IMR-90 (cell line): ENCODE measurements at regions not wholly inside any gene's neighbourhood (a gene's known extent, or its start where the extent isn't known, plus 50 kb on each side); places are given as distances from the start of the nearest gene placed in this dataset.

Source experiments
- ATAC-seq: fragments of 200-7000 bp; cut with Tn5 transposase; 2 replicates; pipeline ENCODE4 v1.9.1; 2020; ENCODE audit warnings: low read depth, mild to moderate bottlenecking, moderate library complexity
- BruUV-seq: library from RNA; stranded (reverse); fragments of 400-500 nt; replicated peaks from 2 replicates; lab custom pipeline; 2021; lab: Mats Ljungman, UMichigan
- CTCF ChIA-PET: fragments of 300-600 bp; formaldehyde crosslinking; extraction: SDS; loops from one replicate; lab custom pipeline; 2021; ENCODE audit warnings: antibody characterized with exemption; lab: Yijun Ruan, JAX
- POLR2A ChIA-PET: fragments of 300-600 bp; sonication (Branson Sonifier 250); formaldehyde crosslinking; loops from one replicate; lab custom pipeline; 2022; ENCODE audit warnings: antibody characterized with exemption; ENCODE audit not compliant: unreplicated experiment; lab: Charles Lee
- DNase-seq: peaks from one replicate; pipeline ENCODE4 v3.0.0; 2013
- H2AFZ ChIP-seq: replicated peaks from 2 replicates; pipeline ENCODE3; 2013; ENCODE audit warnings: low read length, mild to moderate bottlenecking; ENCODE audit not compliant: poor library complexity
- H2AK5ac ChIP-seq: 2 replicates; pipeline ENCODE4 v1.6.1; 2013; ENCODE audit warnings: low read depth, low read length, inconsistent platforms
- H2AK9ac ChIP-seq: replicated peaks from 2 replicates; pipeline ENCODE3; 2013; ENCODE audit warnings: mild to moderate bottlenecking, low read depth, low read length, moderate library complexity; ENCODE audit not compliant: poor library complexity
- H2BK120ac ChIP-seq: 2 replicates; pipeline ENCODE4 v1.6.1; 2013; ENCODE audit warnings: low read depth, low read length, inconsistent platforms
- H2BK15ac ChIP-seq: 3 replicates; pipeline ENCODE4 v1.6.1; 2013; ENCODE audit warnings: low read depth, low read length, inconsistent platforms
- H2BK20ac ChIP-seq: 2 replicates; pipeline ENCODE4 v1.6.1; 2013; ENCODE audit warnings: low read depth, mild to moderate bottlenecking, inconsistent platforms, low read length, moderate library complexity
- H2BK5ac ChIP-seq: 2 replicates; pipeline ENCODE4 v1.6.1; 2013; ENCODE audit warnings: mild to moderate bottlenecking, low read depth, low read length, inconsistent platforms; ENCODE audit not compliant: poor library complexity, severe bottlenecking
- H3K14ac ChIP-seq: replicated peaks from 2 replicates; pipeline ENCODE4 v1.6.1; 2013; ENCODE audit warnings: low read depth, low read length, inconsistent platforms
- H3K18ac ChIP-seq: 2 replicates; pipeline ENCODE4 v1.6.1; 2013; ENCODE audit warnings: low read depth, low read length, control low read depth
- H3K23ac ChIP-seq: 2 replicates; pipeline ENCODE4 v1.6.1; 2013; ENCODE audit warnings: low read depth, low read length, inconsistent platforms
- H3K27ac ChIP-seq: 2 replicates; pipeline ENCODE4 v1.5.1; 2013; ENCODE audit warnings: mild to moderate bottlenecking, control low read depth, low read length; ENCODE audit not compliant: insufficient read depth
- H3K27me3 ChIP-seq: 2 replicates; pipeline ENCODE4 v1.6.1; 2013; ENCODE audit warnings: low read length; ENCODE audit not compliant: control insufficient read depth, insufficient read depth
- H3K36me3 ChIP-seq: 2 replicates; pipeline ENCODE4 v1.6.1; 2013; ENCODE audit warnings: low read length, mixed read lengths; ENCODE audit not compliant: control insufficient read depth, insufficient read depth
- H3K4ac ChIP-seq: 2 replicates; pipeline ENCODE4 v1.6.1; 2013; ENCODE audit warnings: low read depth, low read length, inconsistent platforms
- H3K4me1 ChIP-seq: 2 replicates; pipeline ENCODE4 v1.6.1; 2013; ENCODE audit warnings: low read length, mixed read lengths; ENCODE audit not compliant: control insufficient read depth, insufficient read depth
- H3K4me2 ChIP-seq: 2 replicates; pipeline ENCODE4 v1.6.1; 2013; ENCODE audit warnings: low read depth, mild to moderate bottlenecking, control low read depth, low read length, moderate library complexity
- H3K4me3 ChIP-seq: 2 replicates; pipeline ENCODE4 v1.5.1; 2013; ENCODE audit warnings: low read depth, mild to moderate bottlenecking, control low read depth, low read length, moderate library complexity; ENCODE audit not compliant: insufficient read depth
- H3K56ac ChIP-seq: 2 replicates; pipeline ENCODE4 v1.6.1; 2013; ENCODE audit warnings: low read length, inconsistent platforms; ENCODE audit not compliant: insufficient read depth; ENCODE audit errors: extremely low read depth
- H3K79me1 ChIP-seq, 2 experiments: 2 replicates each; pipeline ENCODE4 v1.6.1; 2013; ENCODE audit warnings: low read length in 2 of 2, inconsistent platforms in 1 of 2, low read depth in 1 of 2
- H3K9ac ChIP-seq: 2 replicates; pipeline ENCODE4 v1.6.1; 2013; ENCODE audit warnings: low read depth, low read length, control low read depth
- H3K9me1 ChIP-seq: 2 replicates; pipeline ENCODE4 v1.6.1; 2013; ENCODE audit warnings: low read length, inconsistent platforms; ENCODE audit not compliant: insufficient read depth
- H3K9me3 ChIP-seq: 2 replicates; pipeline ENCODE4 v1.6.1; 2013; ENCODE audit warnings: low read length; ENCODE audit not compliant: control insufficient read depth, insufficient read depth
- H4K20me1 ChIP-seq: 2 replicates; pipeline ENCODE4 v1.6.1; 2013; ENCODE audit warnings: low read length, inconsistent platforms; ENCODE audit not compliant: insufficient read depth
- H4K5ac ChIP-seq: 2 replicates; pipeline ENCODE4 v1.6.1; 2013; ENCODE audit warnings: mild to moderate bottlenecking, low read depth, low read length, control low read depth
- H4K8ac ChIP-seq, 2 experiments: 2 replicates each; pipeline ENCODE4 v1.6.1; 2013; ENCODE audit warnings: low read depth in 2 of 2, low read length in 2 of 2, control low read depth in 1 of 2, inconsistent platforms in 1 of 2
- H4K91ac ChIP-seq: 2 replicates; pipeline ENCODE4 v1.6.1; 2013; ENCODE audit warnings: low read depth, low read length, inconsistent platforms; ENCODE audit not compliant: insufficient read depth
- BHLHE40 ChIP-seq: fragments of 150-350 bp; IDR thresholded peaks from 2 replicates; pipeline ENCODE4 v1.6.1; 2016; ENCODE audit warnings: mild to moderate bottlenecking, low read depth, low read length
- CEBPB ChIP-seq: IDR thresholded peaks from 2 replicates; pipeline ENCODE4 v1.6.1; 2012; ENCODE audit warnings: low read depth, low read length, improper control_type of control experiment
- CHD1 ChIP-seq: IDR thresholded peaks from 2 replicates; pipeline ENCODE4 v1.6.1; 2012; ENCODE audit warnings: low read depth, low read length, improper control_type of control experiment
- CTCF ChIP-seq: conservative IDR thresholded peaks from 2 replicates; pipeline ENCODE4 v1.5.1; 2012; ENCODE audit warnings: mild to moderate bottlenecking, low read depth, low read length, improper control_type of control experiment
- ELK1 ChIP-seq: fragments of 150-350 bp; IDR thresholded peaks from 2 replicates; pipeline ENCODE4 v1.6.1; 2016; ENCODE audit warnings: low read depth, mild to moderate bottlenecking, low read length, moderate library complexity, borderline replicate concordance
- FOS ChIP-seq: fragments of 150-350 bp; IDR thresholded peaks from 2 replicates; pipeline ENCODE4 v1.6.1; 2016; ENCODE audit warnings: low read depth, low read length
- MAFK ChIP-seq: IDR thresholded peaks from 2 replicates; pipeline ENCODE4 v1.6.1; 2012; ENCODE audit warnings: low read depth, low read length, improper control_type of control experiment
- MAZ ChIP-seq: IDR thresholded peaks from 2 replicates; pipeline ENCODE4 v1.6.1; 2012; ENCODE audit warnings: low read depth, mild to moderate bottlenecking, low read length, improper control_type of control experiment, moderate library complexity, borderline replicate concordance
- MXI1 ChIP-seq: IDR thresholded peaks from 2 replicates; pipeline ENCODE4 v1.6.1; 2012; ENCODE audit warnings: low read depth, mild to moderate bottlenecking, low read length, moderate library complexity, borderline replicate concordance
- NFE2L2 ChIP-seq: fragments of 150-350 bp; IDR thresholded peaks from 2 replicates; pipeline ENCODE4 v1.6.1; 2016; ENCODE audit warnings: low read depth, mild to moderate bottlenecking, low read length
- POLR2A ChIP-seq: IDR thresholded peaks from 2 replicates; pipeline ENCODE4 v1.6.1; 2012; ENCODE audit warnings: mild to moderate bottlenecking, low read depth, low read length
- RAD21 ChIP-seq: IDR thresholded peaks from 2 replicates; pipeline ENCODE4 v1.6.1; 2012; ENCODE audit warnings: low read length, improper control_type of control experiment
- RCOR1 ChIP-seq: IDR thresholded peaks from 2 replicates; pipeline ENCODE4 v1.6.1; 2012; ENCODE audit warnings: mild to moderate bottlenecking, low read length, improper control_type of control experiment; ENCODE audit not compliant: insufficient replicate concordance
- RFX5 ChIP-seq: IDR thresholded peaks from 2 replicates; pipeline ENCODE4 v1.8.0; 2012; ENCODE audit warnings: low read depth, mild to moderate bottlenecking, low read length, moderate library complexity
- SMC3 ChIP-seq: fragments of 150-350 bp; IDR thresholded peaks from 2 replicates; pipeline ENCODE4 v1.6.1; 2016; ENCODE audit warnings: low read depth, mild to moderate bottlenecking, antibody characterized with exemption, low read length, moderate library complexity
- USF2 ChIP-seq: fragments of 150-350 bp; IDR thresholded peaks from 2 replicates; pipeline ENCODE4 v1.6.1; 2017; ENCODE audit warnings: mild to moderate bottlenecking, antibody characterized with exemption, low read length, low read depth
- WGBS, 2 experiments: methylation state at CpG; one replicate each; pipeline versions ENCODE4 v1.1.5 to v1.1.7; 2013; ENCODE audit warnings: missing lambda C conversion rate in 2 of 2; ENCODE audit not compliant: insufficient read length in 1 of 2; ENCODE audit errors: extremely low coverage in 2 of 2; 5-methylcytosine and 5-hydroxymethylcytosine counted together
- dilution Hi-C: fragments of 300-500 bp; cut with HindIII; formaldehyde crosslinking; loops from one replicate; pipeline ENCODE4 v1.14.3; 2018; ENCODE audit warnings: low sequenced_read_pairs; ENCODE audit not compliant: unreplicated experiment
- in situ Hi-C: fragments of 300-500 bp; cut with MboI; formaldehyde crosslinking; loops from 3 replicates; pipeline ENCODE4 v1.14.3; 2019; ENCODE audit warnings: low sequenced_read_pairs, inconsistent platforms, mixed read lengths
- intact Hi-C: fragments of 100-400 bp; cut with micrococcal nuclease; formaldehyde crosslinking; loops from 2 replicates; pipeline ENCODE4 v1.10.0; 2022

GRCh38 chr1:30460661-30461060 is 262.7 kb downstream of the MATN1 start:
- Histone ChIP-seq H3K36me3 (no peaks in the 10 kb centered on the region), H2AFZ (no peak overlapping the region), H4K20me1 (no peaks in the 10 kb centered on the region), H3K4me1 (no peaks in the 10 kb centered on the region), H3K4me3 (no peak overlapping the region), H4K5ac (no peak overlapping the region), H3K79me1 (no peaks in the 10 kb centered on the region), H3K4ac (no peak overlapping the region), H4K91ac (no peak overlapping the region), H3K4me2 (no peak overlapping the region), H3K56ac (no peak overlapping the region), H3K27me3 (no peaks in the 10 kb centered on the region), H3K23ac (no peak overlapping the region), H2AK5ac (no peak overlapping the region), H2BK5ac (no peak overlapping the region), H2BK120ac (no peak overlapping the region), H3K18ac (no peak overlapping the region), H4K8ac (no peak overlapping the region), H3K9ac (no peak overlapping the region), H3K14ac (no peak overlapping the region), H2AK9ac (no peak overlapping the region), H2BK20ac (no peak overlapping the region), H3K9me3 (peaks cover 6% of the 10 kb centered on the region; the same call in 1 of the 2 replicates), H3K27ac (no peak overlapping the region), H3K9me1 (no peaks in the 10 kb centered on the region), H2BK15ac (no peak overlapping the region)
- no peak for TF ChIP-seq CHD1
- no peak for TF ChIP-seq ELK1
- no peak for TF ChIP-seq USF2
- TF ChIP-seq NFE2L2 = no peak
- TF ChIP-seq MXI1 = no peak
- TF ChIP-seq MAZ = no peak
- TF ChIP-seq FOS = no peak
- TF ChIP-seq RAD21 = no peak
- TF ChIP-seq CTCF = no peak
- TF ChIP-seq RCOR1 = no peak
- TF ChIP-seq CEBPB = no peak
- TF ChIP-seq RFX5 = no peak
- TF ChIP-seq SMC3 = no peak
- no peak for TF ChIP-seq POLR2A
- TF ChIP-seq MAFK = no peak
- TF ChIP-seq BHLHE40 = no peak
- in situ Hi-C loops = no loop called here
- no CpG with 5 or more reads among the region's 1 CpG for WGBS, 2 experiments
- ChIA-PET CTCF (no interaction called here), POLR2A (no interaction called here)
- intact Hi-C loops = no loop called here
- no TSS peak for BruUV-seq
- ATAC-seq = no peak
- DNase-seq = no peak
- dilution Hi-C loops = no loop called here
